ENCODE measurements at regions not wholly inside any gene's neighbourhood (a gene's known extent, or its start where the extent isn't known, plus 50 kb on each side); places are given as distances from the start of the nearest gene placed in this dataset.

GRCh38 chr10:29748109-29748650 is 113.4 kb upstream of the SVIL start:
- H3K4me3 ChIP-seq (ENCODE audit: low read depth, low read length): no peak overlapping the region
- no peak for DNase-seq (ENCODE audit: low read depth, low spot score)
- TF ChIP-seq, protein P1, sequence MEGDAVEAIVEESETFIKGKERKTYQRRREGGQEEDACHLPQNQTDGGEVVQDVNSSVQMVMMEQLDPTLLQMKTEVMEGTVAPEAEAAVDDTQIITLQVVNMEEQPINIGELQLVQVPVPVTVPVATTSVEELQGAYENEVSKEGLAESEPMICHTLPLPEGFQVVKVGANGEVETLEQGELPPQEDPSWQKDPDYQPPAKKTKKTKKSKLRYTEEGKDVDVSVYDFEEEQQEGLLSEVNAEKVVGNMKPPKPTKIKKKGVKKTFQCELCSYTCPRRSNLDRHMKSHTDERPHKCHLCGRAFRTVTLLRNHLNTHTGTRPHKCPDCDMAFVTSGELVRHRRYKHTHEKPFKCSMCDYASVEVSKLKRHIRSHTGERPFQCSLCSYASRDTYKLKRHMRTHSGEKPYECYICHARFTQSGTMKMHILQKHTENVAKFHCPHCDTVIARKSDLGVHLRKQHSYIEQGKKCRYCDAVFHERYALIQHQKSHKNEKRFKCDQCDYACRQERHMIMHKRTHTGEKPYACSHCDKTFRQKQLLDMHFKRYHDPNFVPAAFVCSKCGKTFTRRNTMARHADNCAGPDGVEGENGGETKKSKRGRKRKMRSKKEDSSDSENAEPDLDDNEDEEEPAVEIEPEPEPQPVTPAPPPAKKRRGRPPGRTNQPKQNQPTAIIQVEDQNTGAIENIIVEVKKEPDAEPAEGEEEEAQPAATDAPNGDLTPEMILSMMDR (IDR thresholded peaks at IDR 0.05; ENCODE audit: insufficient read depth, low read length, missing control alignments): no peak
- CTCF ChIA-PET: interaction anchor here (1.5 kb wide), 1 partner anchor 12 kb away, joined by 5 read pairs; no protein-coding TSS in a partner anchor
- POLR2A ChIA-PET: no interaction called here

GRCh38 chr10:29746080-29746797 is 111.5 kb upstream of the SVIL start:
- CTCF ChIA-PET: interaction anchor here (0.9 to 2.3 kb wide), 4 partner anchors 9 to 11 kb away, joined by 3 to 10 read pairs (median 4); no protein-coding TSS in a partner anchor
- no peak overlapping the region for H3K4me3 ChIP-seq (ENCODE audit: low read depth, low read length)
- no peak for DNase-seq (ENCODE audit: low read depth, low spot score)
- POLR2A ChIA-PET: interaction anchor here (0.5 to 0.7 kb wide), 2 partner anchors 203 to 337 kb away, joined by 3 to 5 read pairs; no protein-coding TSS in a partner anchor
- TF ChIP-seq, protein P1 (IDR thresholded peaks at IDR 0.05; ENCODE audit: insufficient read depth, low read length, missing control alignments): no peak

DNA sequence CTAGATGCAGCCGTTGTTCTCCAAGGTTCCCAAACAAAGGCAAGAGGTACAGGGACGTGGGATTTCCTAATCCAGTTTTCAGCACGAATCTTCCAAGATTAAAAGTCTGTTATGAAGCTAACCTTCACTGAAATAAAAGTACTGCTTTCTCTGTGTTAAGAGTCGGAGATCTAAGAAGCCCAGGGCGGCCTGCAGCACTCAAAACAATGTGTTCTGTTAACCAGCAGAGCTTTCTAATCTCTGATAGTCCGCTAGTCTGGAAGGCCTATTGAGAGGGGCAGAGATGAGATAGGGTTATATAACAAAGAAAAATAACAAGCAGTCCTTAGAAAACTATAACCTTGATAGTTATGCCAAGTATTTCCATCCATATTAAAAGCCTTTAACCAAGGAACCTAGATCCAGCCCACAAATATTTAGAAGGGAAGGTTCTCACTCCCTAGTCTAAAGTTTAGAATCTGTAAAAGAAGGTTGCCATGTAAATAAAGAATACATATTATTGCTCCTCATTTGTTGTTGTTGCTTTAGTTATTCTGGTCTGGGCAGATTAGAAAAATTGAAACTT is 106.3 kb upstream of the SVIL start:
- CTCF ChIA-PET: interaction anchor here (1.1 to 1.6 kb wide), 4 partner anchors 9 to 257 kb away, joined by 3 to 4 read pairs (median 3); no protein-coding TSS in a partner anchor

GRCh38 chr10:29738341-29738740 is 103.6 kb upstream of the SVIL start:
- no peak for DNase-seq (ENCODE audit: low read depth, low spot score)
- no peak overlapping the region for H3K4me3 ChIP-seq (ENCODE audit: low read depth, low read length)
- ChIA-PET CTCF (no interaction called here), POLR2A (no interaction called here)
- TF ChIP-seq, protein P1 (IDR thresholded peaks at IDR 0.05; ENCODE audit: insufficient read depth, low read length, missing control alignments): no peak

More for the DNA sequence above, 106.3 kb upstream of the SVIL start:
- TF ChIP-seq, protein P1 (IDR thresholded peaks at IDR 0.05; ENCODE audit: insufficient read depth, low read length, missing control alignments): no peak
- H3K4me3 ChIP-seq (ENCODE audit: low read depth, low read length): no peak overlapping the region
- POLR2A ChIA-PET: no interaction called here
- DNase-seq (ENCODE audit: low read depth, low spot score): no peak

- no peak for DNase-seq (ENCODE audit: low read depth, low spot score)
- ChIA-PET CTCF (interaction anchor here (1.1 to 3.0 kb wide), 10 partner anchors 9 to 264 kb away, joined by 3 to 28 read pairs (median 4); no protein-coding TSS in a partner anchor), POLR2A (no interaction called here)
- TF ChIP-seq, protein P1 (IDR thresholded peaks at IDR 0.05; ENCODE audit: insufficient read depth, low read length, missing control alignments): no peak
- peak overlapping the region; percentile 67 for H3K4me3 ChIP-seq (ENCODE audit: low read depth, low read length)
Measured at GRCh38 chr10:29737074-29737593, 102.4 kb upstream of the SVIL start.

All from AG04449 (cell line).